Ascending aorta (tissue), 2 donors: ENCODE measurements at regions not wholly inside any gene's neighbourhood (a gene's known extent, or its start where the extent isn't known, plus 50 kb on each side); places are given as distances from the start of the nearest gene placed in this dataset.

ENCODE experiments used
- DNase-seq, 2 donors: peaks; one replicate each; pipeline ENCODE4 v3.0.0-alpha.2; 2019; ENCODE audit warnings: low spot score in 2 of 2
- H3K27ac ChIP-seq, 2 donors: fragments of 200-600 bp; sonication (generic); one replicate each; pipeline ENCODE4 v1.5.1; 2016 to 2017; ENCODE audit warnings: mild to moderate bottlenecking in 1 of 2
- H3K27me3 ChIP-seq: fragments of 200-600 bp; sonication (generic); one replicate; pipeline ENCODE4 v1.5.1; 2017
- H3K36me3 ChIP-seq, 2 donors: fragments of 200-600 bp; sonication (generic); one replicate each; pipeline ENCODE4 v1.5.1; 2016
- H3K4me1 ChIP-seq, 2 donors: fragments of 200-600 bp; sonication (generic); one replicate each; pipeline ENCODE4 v1.5.1; 2016 to 2017; ENCODE audit warnings: mild to moderate bottlenecking in 1 of 2
- H3K4me3 ChIP-seq, 2 donors: fragments of 200-600 bp; sonication (generic); one replicate each; pipeline ENCODE4 v1.5.1; 2016 to 2017; ENCODE audit warnings: mild to moderate bottlenecking in 1 of 2
- H3K9me3 ChIP-seq, 2 donors: fragments of 200-600 bp; sonication (generic); one replicate each; pipeline ENCODE4 v1.5.1; 2016
- intact Hi-C: fragments of 100-400 bp; cut with DNase I; formaldehyde crosslinking; loops from one replicate; pipeline ENCODE4 v1.15.1; 2023
- TF ChIP-seq, protein P1 (sequence below), 3 experiments: fragments of 200-600 bp in 2 of 3; fragments of 450-650 bp in 1 of 3; sonication (generic) in 2 of 3; IDR thresholded peaks; one replicate each; pipeline ENCODE4 v1.5.1; 2016 to 2019; ENCODE audit warnings: antibody characterized with exemption in 3 of 3, mild to moderate bottlenecking in 1 of 3, moderate library complexity in 1 of 3

DNA sequence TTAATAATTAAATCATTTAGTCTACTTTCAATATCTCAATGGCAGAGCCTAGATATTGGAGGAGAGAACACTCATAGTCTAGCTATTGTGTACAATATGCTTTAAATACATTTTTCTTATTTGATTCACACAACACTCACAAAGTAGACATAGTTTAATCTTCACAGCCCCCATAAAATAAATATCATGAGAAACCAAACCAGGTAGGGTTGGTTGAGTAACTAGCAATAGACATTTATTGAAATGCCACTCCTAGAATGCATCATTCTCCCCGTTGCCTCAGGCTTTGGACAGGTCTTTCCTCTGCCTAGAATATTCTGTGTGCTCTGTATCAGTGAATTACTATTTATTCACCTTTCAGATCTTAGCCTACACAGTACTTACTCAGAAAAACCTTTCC lies 141.9 kb downstream of the CEMIP2 start:
- no peaks in the 10 kb centered on the region for H3K36me3 ChIP-seq
- intact Hi-C loops, result no loop called here
- TF ChIP-seq, protein P1, sequence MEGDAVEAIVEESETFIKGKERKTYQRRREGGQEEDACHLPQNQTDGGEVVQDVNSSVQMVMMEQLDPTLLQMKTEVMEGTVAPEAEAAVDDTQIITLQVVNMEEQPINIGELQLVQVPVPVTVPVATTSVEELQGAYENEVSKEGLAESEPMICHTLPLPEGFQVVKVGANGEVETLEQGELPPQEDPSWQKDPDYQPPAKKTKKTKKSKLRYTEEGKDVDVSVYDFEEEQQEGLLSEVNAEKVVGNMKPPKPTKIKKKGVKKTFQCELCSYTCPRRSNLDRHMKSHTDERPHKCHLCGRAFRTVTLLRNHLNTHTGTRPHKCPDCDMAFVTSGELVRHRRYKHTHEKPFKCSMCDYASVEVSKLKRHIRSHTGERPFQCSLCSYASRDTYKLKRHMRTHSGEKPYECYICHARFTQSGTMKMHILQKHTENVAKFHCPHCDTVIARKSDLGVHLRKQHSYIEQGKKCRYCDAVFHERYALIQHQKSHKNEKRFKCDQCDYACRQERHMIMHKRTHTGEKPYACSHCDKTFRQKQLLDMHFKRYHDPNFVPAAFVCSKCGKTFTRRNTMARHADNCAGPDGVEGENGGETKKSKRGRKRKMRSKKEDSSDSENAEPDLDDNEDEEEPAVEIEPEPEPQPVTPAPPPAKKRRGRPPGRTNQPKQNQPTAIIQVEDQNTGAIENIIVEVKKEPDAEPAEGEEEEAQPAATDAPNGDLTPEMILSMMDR (IDR thresholded peaks at IDR 0.05), result no peak
- H3K27me3 ChIP-seq, result no peaks in the 10 kb centered on the region
- no peaks in the 10 kb centered on the region for H3K4me1 ChIP-seq
- DNase-seq, result no peak
- no peaks in the 10 kb centered on the region for H3K9me3 ChIP-seq
- H3K4me3 ChIP-seq, result no peak overlapping the region
- no peak overlapping the region for H3K27ac ChIP-seq

DNA sequence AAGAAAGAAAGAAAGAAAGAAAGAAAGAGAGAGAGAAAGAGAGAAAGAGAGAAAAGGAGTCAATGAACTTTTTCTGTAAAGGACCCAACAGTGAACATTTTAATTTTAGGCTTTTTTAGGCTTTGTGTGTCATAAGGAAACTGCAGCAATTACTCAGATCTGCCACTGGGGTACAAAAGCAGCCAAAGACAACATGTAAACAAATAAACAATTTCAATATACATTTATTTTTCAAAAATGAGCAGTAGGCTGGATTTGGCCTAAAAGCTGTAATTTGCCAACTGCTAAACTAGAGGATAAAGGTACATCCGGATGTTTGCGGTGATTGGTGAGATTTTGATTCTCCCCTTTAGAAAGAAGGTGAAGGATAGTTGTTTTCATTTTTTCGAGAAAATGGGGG lies 143.6 kb downstream of the CEMIP2 start:
- intact Hi-C loops, result no loop called here
- H3K9me3 ChIP-seq, result no peaks in the 10 kb centered on the region

GRCh38 chr9:71620746-71621145 lies 147.6 kb downstream of the CEMIP2 start:
- intact Hi-C loops, result no loop called here

More for the DNA sequence above, 143.6 kb downstream of the CEMIP2 start:
- H3K27me3 ChIP-seq, result no peaks in the 10 kb centered on the region
- H3K36me3 ChIP-seq, result no peaks in the 10 kb centered on the region
- H3K4me1 ChIP-seq, result no peaks in the 10 kb centered on the region
- TF ChIP-seq, protein P1 (IDR thresholded peaks at IDR 0.05), result no peak
- H3K4me3 ChIP-seq, result no peak overlapping the region
- H3K27ac ChIP-seq, result no peak overlapping the region
- DNase-seq, result no peak

GRCh38 chr9:71620331-71620730 lies 148.0 kb downstream of the CEMIP2 start:
- no peak for DNase-seq
- Histone ChIP-seq H3K4me1 (no peaks in the 10 kb centered on the region), H3K4me3 (no peak overlapping the region), H3K36me3 (no peaks in the 10 kb centered on the region), H3K9me3 (peaks cover 0 to 10% of the 10 kb centered on the region in 2 donors), H3K27me3 (no peaks in the 10 kb centered on the region), H3K27ac (no peak overlapping the region)
- intact Hi-C loops, result no loop called here
- TF ChIP-seq, protein P1 (IDR thresholded peaks at IDR 0.05), result no peak

More at GRCh38 chr9:71620746-71621145, 147.6 kb downstream of the CEMIP2 start:
- DNase-seq, result no peak
- Histone ChIP-seq H3K9me3 (peaks cover 0 to 10% of the 10 kb centered on the region in 2 donors), H3K27me3 (no peaks in the 10 kb centered on the region), H3K36me3 (no peaks in the 10 kb centered on the region), H3K27ac (no peak overlapping the region), H3K4me3 (no peak overlapping the region), H3K4me1 (no peaks in the 10 kb centered on the region)
- TF ChIP-seq, protein P1 (IDR thresholded peaks at IDR 0.05), result no peak

DNA sequence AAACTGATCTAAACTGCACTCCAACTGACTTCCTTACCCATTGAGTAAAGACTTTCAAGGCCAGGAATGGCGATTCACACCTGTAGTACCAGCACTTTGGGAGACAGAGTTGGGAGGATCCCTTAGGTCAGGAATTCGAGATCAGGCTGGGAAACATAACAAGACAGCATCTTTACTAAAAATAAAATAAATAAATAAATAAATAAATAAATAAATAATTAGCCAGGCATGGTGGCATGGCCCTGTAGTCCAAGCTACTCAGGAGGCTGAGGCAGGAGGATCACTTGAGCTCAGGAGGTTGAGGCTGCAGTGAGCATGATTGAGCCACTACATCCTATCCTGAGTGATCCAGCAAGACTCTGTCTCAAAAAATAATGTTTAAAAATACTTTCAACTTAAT lies 148.4 kb downstream of the CEMIP2 start:
- Histone ChIP-seq H3K9me3 (peaks cover 0 to 10% of the 10 kb centered on the region in 2 donors), H3K4me3 (no peak overlapping the region), H3K27ac (no peak overlapping the region), H3K36me3 (no peaks in the 10 kb centered on the region), H3K4me1 (no peaks in the 10 kb centered on the region), H3K27me3 (no peaks in the 10 kb centered on the region)
- TF ChIP-seq, protein P1 (IDR thresholded peaks at IDR 0.05), result no peak
- intact Hi-C loops, result no loop called here
- DNase-seq, result no peak

DNA sequence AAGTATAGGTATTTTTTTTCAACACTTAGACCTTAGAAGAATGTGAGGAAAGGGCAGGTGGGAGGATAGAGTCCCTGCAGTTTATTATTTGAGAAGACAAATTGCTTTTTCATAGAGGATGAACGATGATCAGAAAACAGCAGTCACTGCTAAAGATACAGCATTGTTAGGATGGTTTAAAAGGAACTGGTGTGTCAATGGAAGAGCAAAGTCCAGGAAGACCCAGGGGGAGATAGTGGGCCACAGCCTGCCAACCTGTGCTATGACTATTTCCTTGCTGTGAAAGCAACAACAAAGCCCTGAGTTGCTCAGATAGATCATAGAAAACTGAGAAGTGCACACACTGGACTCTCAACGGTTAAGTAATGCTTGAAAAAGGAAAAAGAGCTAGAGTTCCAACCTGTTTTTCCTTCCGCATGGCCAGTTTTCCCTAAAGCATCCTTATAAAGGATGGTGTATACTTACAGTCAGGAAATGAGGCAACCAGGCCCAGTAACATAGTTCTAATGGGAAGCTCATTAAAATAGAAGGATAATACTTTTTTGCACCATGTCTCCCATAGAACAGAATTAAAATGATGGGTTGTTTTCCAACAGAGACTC lies 153.8 kb downstream of the CEMIP2 start:
- intact Hi-C loops, result no loop called here
- Histone ChIP-seq H3K27me3 (no peaks in the 10 kb centered on the region), H3K4me3 (no peak overlapping the region), H3K36me3 (no peaks in the 10 kb centered on the region), H3K4me1 (no peaks in the 10 kb centered on the region), H3K9me3 (peaks cover 0 to 10% of the 10 kb centered on the region in 2 donors), H3K27ac (no peak overlapping the region)
- TF ChIP-seq, protein P1 (IDR thresholded peaks at IDR 0.05), result no peak
- no peak for DNase-seq
